GM03348 (cell line): ENCODE measurements at regions not wholly inside any gene's neighbourhood (a gene's known extent, or its start where the extent isn't known, plus 50 kb on each side); places are given as distances from the start of the nearest gene placed in this dataset.

ENCODE experiments used
- DNase-seq: peaks from one replicate; pipeline ENCODE4 v3.0.0; 2012; ENCODE audit warnings: low spot score

- DNase-seq = no peak
Observed at GRCh38 chr10:59595593-59595992, 114.1 kb downstream of the SLC16A9 start.

- DNase-seq = no peak
Observed at GRCh38 chr10:59593768-59594167, 115.9 kb downstream of the SLC16A9 start.

GRCh38 chr10:59589796-59590195, 119.9 kb downstream of the SLC16A9 start:
- no peak for DNase-seq

GRCh38 chr10:59588791-59589190, 120.9 kb downstream of the SLC16A9 start:
- no peak for DNase-seq

DNA sequence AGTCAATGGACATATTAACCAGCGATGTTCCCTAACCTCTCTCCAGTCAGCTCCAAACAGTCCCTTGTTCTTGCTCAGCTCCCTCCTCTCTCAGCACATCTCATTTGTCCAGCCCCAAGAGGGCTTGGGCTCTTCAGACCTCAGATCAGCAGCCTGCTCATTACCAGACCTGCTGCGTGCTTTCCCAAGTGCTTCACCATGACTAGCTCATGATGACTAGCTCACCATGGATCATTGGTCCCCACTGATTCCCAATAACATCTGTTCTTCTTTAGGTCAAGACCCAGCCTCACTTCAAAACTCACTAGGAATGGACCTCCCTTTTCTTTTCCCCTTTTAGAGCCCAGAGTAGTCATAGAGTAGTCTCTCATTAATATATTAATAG, 121.9 kb downstream of the SLC16A9 start:
- no peak for DNase-seq

DNA sequence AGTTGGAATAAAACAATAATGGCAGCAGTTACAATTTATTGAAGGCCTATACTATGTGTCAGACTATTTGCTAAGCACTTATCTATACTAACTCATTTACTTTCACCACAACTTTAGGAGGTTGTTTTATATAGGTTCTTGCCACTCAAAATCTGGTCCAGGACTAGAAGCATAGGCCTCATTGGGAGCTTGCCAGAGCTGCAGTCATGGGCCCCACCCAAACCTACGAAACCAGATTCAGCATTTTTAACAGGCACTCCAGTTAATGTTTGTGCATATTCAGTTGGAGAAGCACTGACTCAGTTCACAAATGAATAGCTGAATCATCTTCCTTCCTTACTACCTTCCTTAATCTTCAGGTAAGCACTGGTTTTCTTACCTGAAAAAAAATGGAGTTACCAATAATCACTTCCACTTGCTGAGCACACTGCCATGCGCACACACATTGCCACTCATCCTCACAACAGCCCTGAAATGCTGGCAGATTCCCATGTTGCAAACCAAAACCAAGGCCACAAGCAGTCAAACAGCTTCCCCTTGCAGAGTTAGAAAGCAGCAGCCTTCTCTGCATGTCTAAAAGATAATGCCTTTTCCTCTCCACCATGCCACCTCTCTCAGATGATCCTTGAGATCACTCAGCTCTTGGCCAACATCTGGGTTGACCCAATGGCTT, 122.4 kb downstream of the SLC16A9 start:
- no peak for DNase-seq

- no peak for DNase-seq
Observed at GRCh38 chr10:59586407-59586891, 123.2 kb downstream of the SLC16A9 start.

DNA sequence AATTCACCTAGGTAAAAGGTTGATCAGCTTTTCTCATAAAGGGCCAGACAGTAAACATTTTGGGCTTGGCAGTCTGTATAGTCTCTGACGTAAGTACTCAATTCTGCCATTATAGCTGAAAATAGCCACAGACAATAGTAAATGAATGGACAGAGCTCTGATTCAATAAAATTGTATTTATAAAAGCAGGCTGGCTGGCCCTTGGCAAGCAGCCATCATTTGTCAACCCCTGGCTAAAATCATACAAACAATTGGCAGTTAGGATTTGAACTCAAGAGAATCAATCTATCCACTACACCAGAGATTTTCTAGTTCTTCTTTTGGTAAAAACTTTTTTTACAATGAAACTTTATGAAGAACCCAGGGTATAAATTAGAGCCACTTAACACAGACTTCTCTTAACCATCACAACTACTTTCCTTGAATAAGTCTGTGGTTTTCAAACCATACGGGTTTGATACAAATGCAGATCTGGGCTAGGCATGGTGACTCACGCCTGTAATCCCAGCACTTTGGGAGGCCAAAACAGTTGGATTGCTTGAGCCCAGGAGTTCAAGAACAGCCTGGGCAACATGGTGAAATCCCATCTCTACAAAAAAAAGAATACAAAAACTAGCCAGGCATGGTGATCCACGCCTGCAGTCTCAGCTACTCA, 124.5 kb downstream of the SLC16A9 start:
- DNase-seq = no peak

- DNase-seq = no peak
Observed at GRCh38 chr10:59582780-59583179, 126.9 kb downstream of the SLC16A9 start.

DNA sequence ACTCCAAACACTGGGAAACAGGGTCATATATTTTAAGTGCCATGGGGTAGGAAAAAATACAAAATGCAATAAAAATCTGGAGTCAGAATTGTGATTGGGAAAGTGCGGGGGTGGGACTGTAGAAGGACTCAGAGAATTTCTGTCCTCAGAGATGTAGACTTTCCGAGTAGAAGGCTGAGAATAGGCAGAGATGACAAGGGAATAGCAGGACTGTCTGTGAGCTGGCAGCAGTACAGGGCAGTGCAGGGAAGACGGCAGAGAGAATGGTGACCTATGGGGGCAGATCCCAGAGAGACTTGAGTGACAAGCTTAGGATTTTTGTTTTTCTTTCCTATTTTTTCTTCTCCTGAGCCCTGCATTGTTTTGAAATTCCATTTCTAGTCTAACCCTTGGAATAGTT, 127.6 kb downstream of the SLC16A9 start:
- no peak for DNase-seq

DNA sequence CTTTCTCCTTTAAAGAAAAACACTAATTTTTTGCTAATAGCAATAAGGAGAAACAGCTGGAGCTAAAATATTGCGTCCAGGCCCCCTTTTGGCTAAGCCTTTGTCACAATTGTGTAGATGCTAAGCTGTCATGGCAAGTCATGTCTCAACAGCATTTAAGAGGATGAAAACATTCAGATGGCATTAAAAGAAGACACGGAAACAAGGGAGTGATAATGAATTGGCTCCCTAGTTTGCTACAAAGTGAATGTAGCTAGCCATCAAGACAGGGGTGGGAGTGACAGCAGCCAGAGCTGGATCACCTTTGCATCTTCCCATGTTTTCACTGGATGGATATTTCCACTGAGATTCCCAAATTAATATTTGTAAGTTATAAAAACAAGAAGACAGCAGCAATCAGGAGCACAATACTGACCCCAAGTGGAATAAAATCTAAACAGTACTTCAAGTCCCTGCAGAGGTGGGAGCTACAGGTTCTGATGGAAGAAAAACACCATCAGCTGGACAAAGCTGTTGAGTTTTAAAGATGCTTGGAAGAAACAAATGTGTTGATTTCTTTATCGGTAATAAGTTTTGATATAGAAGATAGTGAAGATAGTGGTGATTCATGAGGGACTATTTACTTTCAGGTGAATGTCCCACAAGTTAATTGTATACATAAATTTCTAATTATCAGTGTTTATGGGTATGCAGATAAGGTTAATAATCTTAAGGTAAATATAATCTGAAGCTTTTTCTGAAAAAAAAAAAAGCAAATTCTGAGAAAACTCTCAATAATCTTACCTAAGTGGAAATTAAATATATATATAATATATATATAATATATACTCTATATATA, 129.4 kb downstream of the SLC16A9 start:
- peak; percentile 16 for DNase-seq

DNA sequence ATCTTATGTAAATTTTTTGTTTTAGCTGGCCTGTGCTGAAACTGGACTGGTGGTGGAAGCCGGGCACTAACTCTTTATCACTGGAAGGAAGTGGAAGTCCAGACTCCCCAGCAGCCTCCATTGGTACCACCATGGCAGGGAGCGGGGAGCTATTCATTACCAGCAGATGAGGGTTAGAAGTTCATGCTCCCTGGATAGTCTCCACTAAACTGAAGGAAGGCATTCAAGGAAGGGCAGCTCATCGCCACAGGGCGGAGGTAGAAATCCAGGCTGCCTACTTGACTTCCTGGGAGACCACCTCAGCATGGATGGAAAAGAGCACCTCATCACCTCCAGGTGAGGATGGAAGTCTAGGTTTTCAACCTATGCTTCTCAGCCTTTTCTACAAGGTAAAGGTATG, 130.9 kb downstream of the SLC16A9 start:
- DNase-seq = no peak

GRCh38 chr10:59577984-59578383, 131.7 kb downstream of the SLC16A9 start:
- DNase-seq = no peak

GRCh38 chr10:59575269-59575668, 134.4 kb downstream of the SLC16A9 start:
- DNase-seq = no peak

DNA sequence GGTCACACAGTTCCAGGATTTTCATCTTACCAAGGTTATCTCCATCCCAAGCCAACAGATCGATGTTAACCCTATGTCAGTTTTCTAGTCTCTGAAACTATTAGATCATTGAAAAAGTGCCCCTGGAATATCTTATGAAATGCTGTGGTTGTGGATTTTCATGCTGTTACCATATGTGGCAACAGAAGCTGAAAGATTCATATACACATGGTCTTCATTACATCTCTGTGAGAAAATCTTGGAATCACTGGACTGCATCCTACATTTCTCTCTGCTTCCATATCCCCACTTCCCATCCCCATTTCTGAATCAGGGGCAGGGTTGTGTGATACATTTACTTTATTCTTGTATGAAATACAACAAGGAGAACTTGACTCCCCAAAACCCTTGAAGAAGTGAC, 146.1 kb downstream of the SLC16A9 start:
- peak; percentile 33 for DNase-seq

DNA sequence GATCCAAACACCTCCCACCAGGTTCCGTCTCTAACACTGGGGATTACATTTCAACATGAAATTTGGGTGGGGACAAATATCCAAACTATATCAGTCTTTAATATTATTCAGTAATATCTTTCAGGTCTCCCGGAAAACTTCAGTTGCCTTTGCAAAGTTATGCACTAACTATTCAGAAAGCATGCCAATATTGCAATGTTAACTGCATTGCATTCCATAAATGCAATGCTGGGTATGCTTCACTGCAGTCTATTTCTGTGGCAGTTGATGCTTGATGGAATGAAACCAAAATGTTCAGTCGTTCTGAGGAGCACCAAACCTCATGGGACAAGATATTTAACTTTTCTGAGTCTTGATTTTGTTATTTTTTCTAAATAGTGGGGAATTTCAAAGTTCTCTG, 147.5 kb downstream of the SLC16A9 start:
- DNase-seq = no peak

- no peak for DNase-seq
Observed at GRCh38 chr10:59561477-59562121, 148.1 kb downstream of the SLC16A9 start.

GRCh38 chr10:59560990-59561389, 148.7 kb downstream of the SLC16A9 start:
- no peak for DNase-seq

GRCh38 chr10:59560161-59560560, 149.5 kb downstream of the SLC16A9 start:
- no peak for DNase-seq

DNA sequence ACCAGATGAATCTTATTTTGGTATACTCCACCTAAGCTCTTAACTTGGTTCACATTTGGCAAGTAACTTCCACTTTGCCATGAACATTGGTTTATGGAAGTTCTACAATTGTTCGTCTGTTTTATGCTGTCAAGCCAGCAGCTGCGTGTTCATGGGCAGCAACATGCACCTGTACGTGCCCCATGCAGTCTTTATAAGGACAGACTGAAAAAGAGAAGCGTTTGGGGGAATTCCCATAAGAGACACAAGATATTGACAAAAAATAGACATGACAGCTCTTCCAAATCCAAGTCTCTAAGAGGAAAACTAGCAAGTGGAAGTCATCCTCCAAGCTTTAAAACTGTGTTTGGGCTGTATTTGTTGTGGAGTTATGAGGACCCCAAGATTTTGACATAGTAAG, 151.6 kb downstream of the SLC16A9 start:
- DNase-seq = no peak

- DNase-seq = no peak
Observed at GRCh38 chr10:59557642-59558041, 152.0 kb downstream of the SLC16A9 start.

GRCh38 chr10:59557052-59557451, 152.6 kb downstream of the SLC16A9 start:
- DNase-seq = no peak
